ENCODE measurements at regions not wholly inside any gene's neighbourhood (a gene's known extent, or its start where the extent isn't known, plus 50 kb on each side); places are given as distances from the start of the nearest gene placed in this dataset.

- Mint-ChIP-seq H3K9me3 (ENCODE audit: unreplicated experiment) (no peaks in the 10 kb centered on the region), H3K4me3 (ENCODE audit: unreplicated experiment) (no peak overlapping the region), H3K36me3 (ENCODE audit: insufficient read depth, unreplicated experiment) (no peaks in the 10 kb centered on the region), H3K4me1 (ENCODE audit: insufficient read depth, unreplicated experiment) (peaks cover 9% of the 10 kb centered on the region), H3K27ac (ENCODE audit: low read depth, unreplicated experiment) (no peak overlapping the region), H3K27me3 (ENCODE audit: insufficient read depth, unreplicated experiment) (peaks cover 42% of the 10 kb centered on the region)
- no peak for TF ChIP-seq CTCF (IDR thresholded peaks at IDR 0.05; ENCODE audit: unreplicated experiment)
- DNase-seq (ENCODE audit: unreplicated experiment), result no peak
- ChIA-PET POLR2A (no interaction called here), CTCF (interaction anchor here (0.6 to 0.7 kb wide), 2 partner anchors 31 to 741 kb away, joined by 3 read pairs; no protein-coding TSS in a partner anchor)
- BruUV-seq (replicated peaks), result no TSS peak
- intact Hi-C loops (cut with micrococcal nuclease), result no loop called here
Measured at GRCh38 chr1:117691942-117692341, 86.1 kb downstream of the TENT5C start.

GRCh38 chr1:117694543-117694942, 88.7 kb downstream of the TENT5C start:
- DNase-seq (ENCODE audit: unreplicated experiment), result no peak
- peaks cover 33% of the 10 kb centered on the region for H3K27me3 Mint-ChIP-seq (ENCODE audit: insufficient read depth, unreplicated experiment)
- no peaks in the 10 kb centered on the region for H3K36me3 Mint-ChIP-seq (ENCODE audit: insufficient read depth, unreplicated experiment)
- intact Hi-C loops (cut with micrococcal nuclease), result no loop called here
- no peak overlapping the region for H3K4me3 Mint-ChIP-seq (ENCODE audit: unreplicated experiment)
- ChIA-PET POLR2A (no interaction called here), CTCF (interaction anchor here (0.9 to 1.3 kb wide), 3 partner anchors 10 to 160 kb away, joined by 3 to 4 read pairs (median 4); no protein-coding TSS in a partner anchor)
- no TSS peak for BruUV-seq (replicated peaks)
- H3K9me3 Mint-ChIP-seq (ENCODE audit: unreplicated experiment), result no peaks in the 10 kb centered on the region
- TF ChIP-seq CTCF (IDR thresholded peaks at IDR 0.05; ENCODE audit: unreplicated experiment), result no peak
- peaks cover 11% of the 10 kb centered on the region for H3K4me1 Mint-ChIP-seq (ENCODE audit: insufficient read depth, unreplicated experiment)
- no peak overlapping the region for H3K27ac Mint-ChIP-seq (ENCODE audit: low read depth, unreplicated experiment)

- intact Hi-C loops (cut with micrococcal nuclease), result no loop called here
- H3K9me3 Mint-ChIP-seq (ENCODE audit: unreplicated experiment), result no peaks in the 10 kb centered on the region
- no peaks in the 10 kb centered on the region for H3K36me3 Mint-ChIP-seq (ENCODE audit: insufficient read depth, unreplicated experiment)
- peak; percentile 20 for DNase-seq (ENCODE audit: unreplicated experiment)
- H3K27me3 Mint-ChIP-seq (ENCODE audit: insufficient read depth, unreplicated experiment), result peaks cover 21% of the 10 kb centered on the region
- no peak overlapping the region for H3K4me3 Mint-ChIP-seq (ENCODE audit: unreplicated experiment)
- ChIA-PET POLR2A (interaction anchor here (0.7 kb wide), 1 partner anchor 20 kb away, joined by 3 read pairs; no protein-coding TSS in a partner anchor), CTCF (interaction anchor here (0.6 to 2.0 kb wide), 3 partner anchors 16 to 198 kb away, joined by 5 to 9 read pairs (median 5); no protein-coding TSS in a partner anchor)
- TF ChIP-seq CTCF (IDR thresholded peaks at IDR 0.05; ENCODE audit: unreplicated experiment), result no peak
- peaks cover 11% of the 10 kb centered on the region for H3K4me1 Mint-ChIP-seq (ENCODE audit: insufficient read depth, unreplicated experiment)
- H3K27ac Mint-ChIP-seq (ENCODE audit: low read depth, unreplicated experiment), result no peak overlapping the region
- no TSS peak for BruUV-seq (replicated peaks)
Measured at GRCh38 chr1:117695796-117696490, 90.1 kb downstream of the TENT5C start.

GRCh38 chr1:117696561-117696960, 90.7 kb downstream of the TENT5C start:
- TF ChIP-seq CTCF (IDR thresholded peaks at IDR 0.05; ENCODE audit: unreplicated experiment), result no peak
- Mint-ChIP-seq H3K4me1 (ENCODE audit: insufficient read depth, unreplicated experiment) (peaks cover 11% of the 10 kb centered on the region), H3K4me3 (ENCODE audit: unreplicated experiment) (no peak overlapping the region), H3K36me3 (ENCODE audit: insufficient read depth, unreplicated experiment) (no peaks in the 10 kb centered on the region), H3K9me3 (ENCODE audit: unreplicated experiment) (no peaks in the 10 kb centered on the region), H3K27ac (ENCODE audit: low read depth, unreplicated experiment) (no peak overlapping the region), H3K27me3 (ENCODE audit: insufficient read depth, unreplicated experiment) (peaks cover 15% of the 10 kb centered on the region)
- no TSS peak for BruUV-seq (replicated peaks)
- DNase-seq (ENCODE audit: unreplicated experiment), result no peak
- ChIA-PET CTCF (interaction anchor here (1.4 to 2.0 kb wide), 3 partner anchors 15 to 200 kb away, joined by 4 to 9 read pairs (median 5); no protein-coding TSS in a partner anchor), POLR2A (interaction anchor here (0.8 to 1.2 kb wide), 2 partner anchors 16 to 232 kb away, joined by 4 to 5 read pairs; no protein-coding TSS in a partner anchor)
- intact Hi-C loops (cut with micrococcal nuclease), result no loop called here

All from MCF 10A (cell line).